SK-N-MC (cell line): ENCODE measurements at regions not wholly inside any gene's neighbourhood (a gene's known extent, or its start where the extent isn't known, plus 50 kb on each side); places are given as distances from the start of the nearest gene placed in this dataset.

ENCODE experiments used
- EZH2 ChIP-seq: fragments of 200-600 bp; sonication (generic); IDR thresholded peaks from one replicate; pipeline ENCODE4 v1.6.1; 2017; ENCODE audit warnings: antibody characterized with exemption
- FOXP2 ChIP-seq: optimal IDR thresholded peaks from 2 replicates; pipeline ENCODE3; 2011; ENCODE audit warnings: mild to moderate bottlenecking, moderate library complexity; ENCODE audit not compliant: insufficient read depth; ENCODE audit errors: extremely low read length, control extremely low read depth
- POLR2AphosphoS5 ChIP-seq: IDR thresholded peaks from 2 replicates; pipeline ENCODE4 v1.6.1; 2012; ENCODE audit warnings: mild to moderate bottlenecking, low read depth, low read length, borderline replicate concordance

GRCh38 chr14:29391801-29392200 is 535.8 kb downstream of the PRKD1 start:
- TF ChIP-seq POLR2AphosphoS5 (no peak), EZH2 (no peak), FOXP2 (no peak)
